GM19239 (cell line): ENCODE measurements at regions not wholly inside any gene's neighbourhood (a gene's known extent, or its start where the extent isn't known, plus 50 kb on each side); places are given as distances from the start of the nearest gene placed in this dataset.
"Not testable (repeated sequence)": the region's sequence is repeated elsewhere in the genome, so short reads cannot be mapped to it uniquely, and the experiment has no call there.

ENCODE experiments used
- DNase-seq: peaks from one replicate; pipeline ENCODE4 v3.0.0; 2011; ENCODE audit warnings: low spot score; ENCODE audit not compliant: insufficient read length
- FAIRE-seq: peaks from 2 replicates; lab custom pipeline; 2011; peaks lifted over from hg19 to GRCh38; lab: Jason Lieb, UNC

- DNase-seq (no peak), FAIRE-seq (no peak)
Observed at GRCh38 chr11:82539669-82540068, 194.0 kb downstream of the FAM181B start.

GRCh38 chr11:82536706-82537105 is 197.0 kb downstream of the FAM181B start:
- no peak for FAIRE-seq
- no peak for DNase-seq

DNA sequence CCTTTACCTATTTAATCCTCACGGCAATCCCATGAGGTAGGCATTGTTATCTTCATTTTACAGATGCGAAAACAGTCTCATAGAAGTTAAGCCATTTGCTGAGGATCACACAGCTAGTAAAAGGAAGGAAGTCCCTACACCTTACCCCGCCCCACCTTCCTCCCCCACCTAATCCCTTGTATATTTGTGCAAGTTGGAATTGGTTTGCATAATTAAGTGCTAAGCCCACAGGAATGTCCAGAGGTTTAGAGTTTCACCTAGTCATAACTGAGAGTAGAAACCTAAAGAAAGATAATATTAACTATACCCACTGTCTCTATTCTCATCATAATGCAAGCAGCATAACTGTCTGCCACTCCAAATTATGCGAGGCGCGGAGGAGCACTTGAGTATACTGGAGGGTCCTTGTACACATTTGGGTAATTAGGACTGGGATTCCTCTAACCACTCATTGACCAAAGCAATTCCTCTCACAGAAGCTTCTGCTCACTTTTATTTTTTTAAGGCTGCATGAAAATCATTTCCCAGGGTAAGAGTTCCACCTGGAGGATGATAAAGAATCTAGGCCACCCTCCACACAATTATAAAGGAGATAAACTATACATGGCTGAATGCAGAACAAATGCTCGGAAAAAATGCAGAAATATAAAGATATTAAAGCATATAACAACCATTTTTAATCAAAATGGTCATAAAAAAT is 199.9 kb downstream of the FAM181B start:
- DNase-seq (no peak), FAIRE-seq (no peak)

- FAIRE-seq (no peak), DNase-seq (no peak)
Observed at GRCh38 chr11:82529936-82530335, 203.7 kb downstream of the FAM181B start.

- DNase-seq (no peak), FAIRE-seq (no peak)
Observed at GRCh38 chr11:82527081-82527584, 206.5 kb downstream of the FAM181B start.

GRCh38 chr11:82523141-82523540 is 210.5 kb downstream of the FAM181B start:
- DNase-seq (no peak), FAIRE-seq (no peak)

GRCh38 chr11:82521427-82521826 is 212.2 kb downstream of the FAM181B start:
- DNase-seq, result no peak
- FAIRE-seq, result no peak

DNA sequence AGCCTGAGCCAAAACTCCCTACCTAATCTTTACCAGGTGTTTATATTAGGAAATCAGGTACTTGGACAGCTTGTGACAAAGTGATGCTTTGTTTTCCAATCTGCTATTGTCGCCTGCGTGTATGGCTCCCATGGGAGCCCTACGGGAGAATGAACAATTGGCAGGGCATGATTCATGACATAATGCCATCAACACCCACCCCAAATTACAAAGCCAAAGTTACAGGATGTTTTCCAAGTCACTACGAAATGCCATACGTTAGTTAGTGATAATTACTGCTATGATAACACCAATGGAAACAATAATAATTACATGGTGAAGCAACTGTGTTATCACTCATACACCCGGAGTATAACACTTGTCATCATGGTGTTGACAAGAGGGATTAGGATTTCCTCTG is 226.4 kb downstream of the FAM181B start:
- FAIRE-seq, result no peak
- DNase-seq, result no peak

DNA sequence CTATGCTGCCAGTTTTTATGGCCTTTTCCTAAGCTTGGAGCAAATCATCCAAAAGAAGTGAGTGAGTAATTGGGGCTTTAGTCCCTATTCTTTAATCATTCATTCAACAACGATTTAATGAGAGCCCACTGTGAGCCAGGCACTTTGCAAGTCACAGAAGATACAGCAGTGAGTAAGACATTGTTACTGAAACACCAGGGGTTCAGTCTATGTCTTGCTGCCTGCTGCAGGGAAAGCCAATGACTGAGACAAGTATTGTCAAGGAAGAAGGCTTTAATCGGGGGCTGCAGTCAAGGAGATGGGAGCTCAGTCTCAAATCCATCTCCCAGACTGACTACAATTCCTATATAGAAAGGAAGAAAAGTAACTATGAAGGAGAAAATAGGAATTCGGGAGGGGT is 228.3 kb downstream of the FAM181B start:
- no peak for DNase-seq
- FAIRE-seq, result no peak

DNA sequence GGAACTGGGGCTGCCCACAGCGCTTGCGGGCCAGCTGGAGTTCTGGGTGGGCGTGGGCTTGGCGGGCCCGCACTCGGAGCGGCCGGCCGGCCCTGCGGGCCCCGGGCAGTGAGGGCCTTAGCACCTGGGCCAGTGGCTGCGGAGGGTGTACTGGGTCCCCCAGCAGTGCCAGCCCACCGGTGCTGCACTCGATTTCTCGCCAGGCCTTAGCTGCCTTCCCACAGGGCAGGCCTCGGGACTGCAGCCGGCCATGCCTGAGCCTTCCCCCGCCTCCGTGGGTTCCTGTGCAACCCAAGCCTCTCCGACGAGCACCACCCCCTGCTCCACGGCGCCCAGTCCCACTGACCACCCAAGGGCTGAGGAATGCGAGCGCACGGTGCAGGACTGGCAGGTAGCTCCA is 232.5 kb downstream of the FAM181B start:
- not testable (repeated sequence) for FAIRE-seq, DNase-seq

GRCh38 chr11:82494988-82495432 is 238.7 kb downstream of the FAM181B start:
- no peak for DNase-seq
- FAIRE-seq, result no peak

- FAIRE-seq (no peak), DNase-seq (no peak)
Observed at GRCh38 chr11:82474876-82475275, 258.8 kb downstream of the FAM181B start.

DNA sequence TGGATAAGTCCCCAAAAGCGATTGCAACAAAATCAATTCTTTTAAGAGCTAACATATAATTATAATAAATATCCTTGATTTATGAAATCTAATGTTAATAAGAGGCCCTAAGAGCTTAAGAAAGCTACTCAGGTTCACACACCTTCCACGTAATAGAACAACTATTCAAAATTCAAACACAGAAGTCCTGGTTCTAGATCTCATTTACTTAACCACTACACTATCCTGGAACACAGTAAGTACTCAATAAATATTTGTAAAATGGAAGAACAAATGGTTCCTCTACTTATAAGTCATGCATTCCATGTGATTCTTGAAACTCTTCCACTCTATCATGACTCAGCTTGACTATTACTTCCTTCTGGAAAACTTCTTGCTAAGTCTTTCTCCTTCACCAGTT is 268.2 kb downstream of the FAM181B start:
- no peak for DNase-seq
- no peak for FAIRE-seq

- FAIRE-seq, result no peak
- no peak for DNase-seq
Observed at GRCh38 chr11:82462608-82463242, 270.9 kb downstream of the FAM181B start.

GRCh38 chr11:82458761-82459160 is 274.9 kb downstream of the FAM181B start:
- FAIRE-seq, result no peak
- DNase-seq, result no peak

DNA sequence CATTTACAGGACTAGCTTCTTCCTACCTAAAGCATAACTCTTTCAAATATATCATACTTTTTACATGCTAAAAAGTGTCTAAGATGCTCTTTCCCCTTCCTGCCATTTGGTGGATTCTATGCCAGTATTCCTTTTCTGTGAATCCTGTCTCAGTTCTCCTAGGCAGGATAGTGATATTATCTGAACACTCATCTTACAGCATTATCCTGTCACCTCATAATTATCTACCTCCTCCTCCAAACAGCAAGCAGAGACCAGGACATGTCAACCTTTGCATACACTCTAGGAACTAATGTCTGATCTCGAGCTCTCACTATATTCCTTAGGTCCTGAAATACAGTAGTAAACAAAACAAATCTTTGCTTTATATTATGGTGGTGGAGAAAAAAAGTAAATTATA is 275.5 kb downstream of the FAM181B start:
- DNase-seq, result no peak
- no peak for FAIRE-seq

GRCh38 chr11:82450996-82451395 is 282.7 kb downstream of the FAM181B start:
- DNase-seq, result no peak
- FAIRE-seq, result no peak

- no peak for FAIRE-seq
- no peak for DNase-seq
Observed at GRCh38 chr11:82406611-82407010, 327.1 kb downstream of the FAM181B start.

GRCh38 chr11:82405421-82405820 is 328.2 kb downstream of the FAM181B start:
- no peak for FAIRE-seq

GRCh38 chr11:82404981-82405380 is 328.7 kb downstream of the FAM181B start:
- no peak for DNase-seq
- FAIRE-seq, result no peak

More at GRCh38 chr11:82405421-82405820, 328.2 kb downstream of the FAM181B start:
- DNase-seq, result no peak

- FAIRE-seq, result no peak
- no peak for DNase-seq
Observed at GRCh38 chr11:82403640-82404305, 329.9 kb downstream of the FAM181B start.
